Limb (tissue), 2 donors: ENCODE measurements at regions not wholly inside any gene's neighbourhood (a gene's known extent, or its start where the extent isn't known, plus 50 kb on each side); places are given as distances from the start of the nearest gene placed in this dataset.

Source experiments
- DNase-seq, 2 donors: peaks; one replicate each; pipeline ENCODE4 v3.0.0-alpha.2; 2016; ENCODE audit errors: extremely low spot score in 2 of 2

DNA sequence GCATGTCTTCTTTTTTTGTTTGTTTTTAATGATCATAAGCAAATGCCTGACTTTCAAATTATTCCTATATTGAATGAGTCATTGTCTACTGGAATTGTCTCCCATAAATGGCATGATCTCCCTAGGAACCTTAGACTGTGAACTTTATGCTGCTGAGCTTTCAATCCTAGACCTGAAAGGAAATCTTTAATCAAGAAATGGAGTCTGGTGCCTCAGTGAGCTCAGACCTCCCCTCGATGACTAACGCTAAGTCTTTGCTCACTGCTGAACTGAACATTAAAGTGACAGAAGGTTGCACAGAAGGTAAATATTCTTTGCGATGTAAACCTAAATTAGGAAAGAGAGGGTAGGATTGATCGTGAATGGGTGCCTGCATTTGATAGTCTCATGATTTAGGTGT lies 745.2 kb upstream of the WWC1 start:
- DNase-seq, result no peak

DNA sequence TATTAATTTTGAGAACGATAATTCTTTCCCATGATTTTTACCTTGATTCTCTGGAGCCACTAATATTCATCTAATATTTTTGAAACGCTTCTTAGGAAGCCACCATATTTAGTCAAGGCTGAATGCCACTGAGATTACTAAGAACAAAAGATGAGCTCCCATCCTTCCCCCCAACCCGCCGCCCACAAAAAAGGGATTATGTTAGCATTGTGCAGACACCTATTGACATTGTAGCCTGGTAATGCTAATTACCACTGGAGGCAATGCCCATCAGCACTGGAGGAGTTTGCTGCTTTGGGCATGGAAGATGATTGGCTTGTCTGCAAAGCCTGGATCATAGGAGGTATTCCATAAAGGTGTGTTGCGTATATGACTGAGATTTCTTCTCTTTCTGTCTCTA lies 739.1 kb upstream of the WWC1 start:
- no peak for DNase-seq

DNA sequence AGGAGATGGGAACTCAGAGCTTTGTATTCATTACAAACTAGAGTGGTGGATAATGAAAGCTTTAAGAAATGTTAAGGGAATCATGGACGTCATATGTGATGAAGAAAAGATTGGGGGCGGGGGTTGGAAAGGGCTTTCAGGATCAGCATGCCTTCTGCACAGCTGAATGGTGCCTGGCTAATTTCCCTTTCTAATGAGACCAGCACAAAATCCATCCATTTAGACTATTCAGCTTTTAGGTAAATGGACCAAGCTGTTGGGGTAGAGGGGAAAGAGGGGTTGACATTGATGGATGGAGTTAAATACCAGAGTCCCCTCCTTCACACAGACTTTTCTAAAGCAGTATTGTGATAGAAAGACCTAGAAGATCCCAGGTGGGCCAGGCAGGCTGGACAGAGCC lies 737.9 kb upstream of the WWC1 start:
- DNase-seq, result no peak

DNA sequence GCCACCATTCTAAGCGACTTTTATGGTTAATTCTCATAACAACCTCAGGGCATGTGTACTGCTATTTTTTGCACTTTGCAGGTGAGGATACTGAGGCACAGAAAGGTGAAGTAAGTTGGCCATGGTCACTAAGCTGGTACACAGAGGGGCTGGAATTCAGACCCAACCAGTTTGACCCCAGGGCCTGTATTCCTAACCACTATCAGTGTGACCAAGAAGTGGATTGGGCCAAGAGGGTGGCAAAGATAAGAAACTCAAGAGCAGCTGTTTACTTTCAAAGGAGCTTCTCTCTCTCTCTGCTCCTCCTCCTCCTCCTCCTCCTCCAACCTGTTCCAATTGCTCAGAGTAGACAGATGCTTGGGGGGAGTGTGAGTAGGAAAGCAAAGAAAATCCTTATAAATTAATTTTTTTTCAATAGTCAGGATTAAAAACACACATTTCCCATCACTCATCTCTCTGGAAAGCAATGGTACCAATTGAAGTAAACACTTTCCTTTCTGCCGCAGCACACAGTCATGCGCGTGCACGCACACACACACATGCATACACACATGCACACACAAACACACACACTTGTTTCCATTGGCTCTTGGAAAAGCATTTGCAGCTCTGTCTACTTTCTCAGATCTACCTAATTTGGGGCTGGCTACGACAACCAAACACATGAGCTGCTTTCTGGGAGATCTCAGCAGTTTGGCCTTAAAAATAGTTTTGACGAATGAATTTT lies 736.7 kb upstream of the WWC1 start:
- no peak for DNase-seq

DNA sequence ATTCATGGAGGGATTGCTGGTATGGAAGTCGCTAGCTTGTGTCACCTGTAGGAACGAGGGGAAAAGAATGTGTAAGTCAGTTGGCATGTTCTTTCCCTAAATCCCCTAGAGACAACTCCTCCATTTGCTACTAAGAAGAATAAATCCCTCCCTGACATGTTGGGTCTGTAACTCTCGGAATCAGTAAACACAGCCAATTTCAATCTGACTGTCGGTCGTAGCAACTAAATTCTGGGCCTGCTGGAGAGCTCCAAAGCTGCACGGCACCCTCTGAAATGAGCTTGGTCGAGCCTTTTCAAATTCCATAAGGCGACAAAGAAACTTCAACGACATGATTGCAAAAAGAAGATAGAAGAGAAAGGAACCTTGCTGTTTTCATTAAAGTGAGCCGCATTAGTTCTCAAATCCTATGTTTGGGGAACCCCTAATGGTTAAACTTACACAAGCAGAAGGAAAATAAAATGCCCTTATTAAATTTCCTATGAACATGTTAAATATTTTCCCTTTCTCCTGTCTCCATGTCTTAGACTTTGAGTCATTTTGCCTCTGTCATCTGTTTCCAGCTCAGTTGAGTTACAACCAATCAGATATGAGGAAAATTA lies 735.8 kb upstream of the WWC1 start:
- DNase-seq, result no peak

DNA sequence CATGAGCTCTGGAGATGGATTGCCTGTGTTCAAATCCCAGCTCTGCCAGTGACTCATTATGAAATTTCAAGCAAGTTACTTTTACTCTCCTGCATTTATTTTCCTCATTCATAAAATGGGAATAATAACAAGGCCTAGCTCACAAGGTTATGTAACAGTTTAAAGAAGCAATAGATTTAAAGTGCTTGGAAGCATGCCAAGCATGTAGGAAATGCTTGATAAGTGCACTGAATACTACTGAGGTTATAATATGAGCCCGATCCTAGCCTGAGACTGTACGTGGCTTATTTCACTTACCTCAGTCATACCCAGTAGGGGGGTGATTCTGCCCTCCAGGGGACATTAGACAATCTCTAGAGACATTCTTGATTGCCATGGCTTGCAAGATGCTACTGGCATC lies 734.1 kb upstream of the WWC1 start:
- DNase-seq, result no peak

DNA sequence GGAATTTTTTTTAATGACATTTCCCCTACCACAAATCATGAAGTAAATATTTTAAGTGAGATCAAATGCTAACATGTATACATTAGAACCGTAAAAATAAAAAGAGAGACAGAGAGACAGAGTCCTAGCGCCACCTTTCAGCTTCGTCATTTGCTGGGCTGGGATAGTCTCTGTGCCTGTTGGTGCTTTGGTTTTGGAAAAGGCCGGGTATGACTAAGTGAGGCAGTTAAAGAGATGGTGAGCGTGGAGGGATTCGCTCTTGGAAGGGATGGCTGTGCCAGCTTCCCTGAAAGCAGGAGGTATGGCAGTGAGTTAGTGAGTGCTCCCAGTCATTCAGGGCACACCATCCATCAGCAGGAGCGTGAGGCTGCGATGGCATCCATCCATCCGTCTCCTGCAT lies 729.6 kb upstream of the WWC1 start:
- no peak for DNase-seq

DNA sequence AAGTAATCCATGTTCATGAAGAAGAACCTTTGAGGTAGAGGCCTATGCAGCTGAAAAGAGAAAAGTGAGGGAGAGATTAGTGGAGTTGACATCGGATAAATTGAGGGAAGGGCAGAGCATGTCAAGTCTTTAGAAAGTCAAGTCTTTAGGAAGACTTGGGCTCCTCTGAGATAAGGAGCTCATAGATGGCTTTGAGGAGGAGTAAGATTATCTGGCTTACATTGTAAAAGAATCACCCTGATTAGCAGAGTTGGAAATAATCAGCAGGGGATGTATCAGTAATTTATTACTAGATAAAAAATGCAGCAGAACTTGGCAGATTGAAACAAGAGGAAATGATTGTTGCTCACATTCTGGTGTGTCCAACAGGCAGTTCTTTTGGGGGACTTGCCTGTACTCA lies 727.2 kb upstream of the WWC1 start:
- DNase-seq, result no peak

DNA sequence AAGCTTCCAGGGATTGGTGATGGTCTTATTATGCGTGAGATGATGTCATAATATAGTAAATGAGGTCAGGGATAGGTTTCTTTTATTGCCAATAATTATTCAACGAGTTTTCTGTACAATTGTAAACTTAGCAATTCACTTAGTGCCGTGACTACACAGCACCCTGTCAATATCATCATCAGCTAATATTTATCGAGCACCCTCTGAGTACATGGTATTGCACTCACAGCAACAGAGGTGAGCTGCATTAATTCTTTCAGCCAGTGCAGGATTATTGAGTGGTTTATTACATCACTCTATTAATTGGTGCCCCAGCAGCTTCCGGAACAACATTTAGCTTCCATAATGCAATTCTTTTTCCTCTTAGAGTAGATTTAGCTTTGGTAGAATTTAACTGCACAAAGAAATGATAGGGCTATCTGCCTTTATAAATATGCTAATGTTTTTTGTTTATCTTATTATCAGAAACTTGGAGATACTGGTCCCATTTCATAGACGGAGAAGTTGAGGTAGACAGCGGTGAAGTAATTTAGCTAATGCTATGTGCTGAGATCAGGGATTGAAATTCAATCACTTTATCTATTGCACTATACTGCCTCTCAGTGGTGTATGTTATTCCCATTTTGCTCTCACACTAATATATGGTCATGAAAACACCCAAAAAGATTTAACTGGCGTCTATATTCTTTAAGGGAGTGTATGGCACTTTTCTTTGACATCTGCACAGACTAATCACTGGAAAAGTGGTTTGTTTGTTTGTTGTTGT lies 726.1 kb upstream of the WWC1 start:
- DNase-seq, result no peak

DNA sequence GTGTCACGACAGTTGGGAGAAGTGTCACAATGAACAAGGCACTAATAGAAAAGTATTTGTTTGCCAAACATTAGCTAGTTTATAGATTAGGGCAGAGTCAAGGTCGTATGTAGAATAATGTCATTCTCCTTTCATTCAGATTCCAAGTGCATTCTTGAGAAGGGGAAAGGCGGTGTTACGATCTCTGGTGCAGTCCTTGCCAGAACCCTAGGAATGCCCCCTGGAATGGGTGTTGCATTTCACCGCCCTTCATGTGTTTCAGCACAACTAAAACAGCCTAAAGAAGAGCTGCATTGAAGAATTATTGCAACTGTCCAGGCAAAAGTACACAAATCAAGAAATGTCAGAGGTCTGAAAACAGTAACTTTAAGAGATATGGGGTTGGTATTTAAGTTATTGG lies 721.0 kb upstream of the WWC1 start:
- no peak for DNase-seq

DNA sequence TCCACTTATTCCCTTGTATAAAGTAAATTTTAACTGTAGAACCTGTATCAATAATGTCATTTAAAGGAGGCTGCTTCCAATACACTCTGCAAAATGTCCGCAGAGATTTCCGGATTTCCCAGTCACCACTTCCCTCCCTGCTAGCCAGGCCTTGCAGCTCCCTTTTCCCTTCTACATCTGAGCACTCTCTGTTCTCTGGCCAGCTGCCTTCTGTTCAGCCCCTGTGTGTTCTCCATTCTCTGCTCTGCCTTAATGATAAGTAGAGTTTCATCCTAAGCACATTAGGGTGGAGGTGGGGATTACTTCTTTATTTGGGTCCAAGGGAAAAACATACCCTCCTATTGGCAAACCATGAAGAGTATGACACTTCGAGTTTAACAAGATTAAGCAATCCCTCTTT lies 719.6 kb upstream of the WWC1 start:
- DNase-seq, result no peak

DNA sequence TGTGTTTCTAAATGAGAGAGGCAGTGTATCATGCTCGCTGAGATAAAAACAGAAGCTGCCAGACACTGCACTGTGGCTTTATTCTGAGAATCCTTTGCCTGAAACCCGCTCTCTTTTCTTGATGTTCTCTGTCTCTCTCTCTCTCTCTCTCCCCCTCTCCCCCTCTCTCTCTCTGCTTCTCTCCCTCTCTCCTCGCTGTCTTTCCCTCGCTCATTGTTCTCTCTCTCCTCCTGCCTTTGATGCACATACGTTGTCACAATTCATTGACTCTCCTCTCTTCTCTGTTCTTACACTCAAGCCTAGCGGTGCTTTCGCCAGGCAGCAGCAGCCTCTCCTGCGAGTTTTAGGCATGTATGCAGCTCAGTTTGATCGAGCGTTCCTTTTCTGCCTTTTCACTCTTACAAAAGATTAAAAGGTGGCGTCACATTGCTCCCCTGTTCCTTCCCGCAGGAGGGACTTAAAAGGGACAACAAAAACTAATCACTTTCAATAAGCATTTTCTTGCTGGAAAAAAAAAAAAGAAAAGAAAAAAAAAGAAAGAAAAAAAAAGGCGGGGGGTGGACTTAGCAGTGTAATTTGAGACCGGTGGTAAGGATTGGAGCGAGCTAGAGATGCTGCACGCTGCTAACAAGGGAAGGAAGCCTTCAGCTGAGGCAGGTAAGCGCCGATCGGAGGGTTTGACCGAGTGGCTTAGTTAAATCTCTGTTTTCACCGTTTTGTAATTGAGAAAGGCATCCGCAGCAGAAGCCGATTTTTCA lies 717.9 kb upstream of the WWC1 start:
- peak; percentile 57 to 71 for DNase-seq

DNA sequence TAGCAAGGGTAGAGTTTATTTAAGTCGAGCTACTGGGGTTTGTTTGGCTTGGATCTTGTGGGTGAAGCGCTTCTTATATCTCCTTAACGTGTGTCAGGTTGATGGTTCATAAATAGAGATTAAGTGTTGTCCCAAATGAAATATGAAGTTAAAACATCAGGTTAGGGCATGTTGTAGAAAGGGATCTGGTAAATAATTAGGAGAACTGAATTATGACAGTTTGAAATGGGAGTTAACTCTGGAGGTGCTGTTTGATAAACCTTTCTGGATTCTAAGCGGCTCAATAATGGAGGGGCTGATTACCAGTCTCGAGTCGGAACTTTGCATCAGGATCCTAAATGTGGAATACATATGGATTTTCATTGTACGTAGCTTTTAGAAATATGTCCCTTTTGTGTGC lies 717.0 kb upstream of the WWC1 start:
- DNase-seq, result no peak

DNA sequence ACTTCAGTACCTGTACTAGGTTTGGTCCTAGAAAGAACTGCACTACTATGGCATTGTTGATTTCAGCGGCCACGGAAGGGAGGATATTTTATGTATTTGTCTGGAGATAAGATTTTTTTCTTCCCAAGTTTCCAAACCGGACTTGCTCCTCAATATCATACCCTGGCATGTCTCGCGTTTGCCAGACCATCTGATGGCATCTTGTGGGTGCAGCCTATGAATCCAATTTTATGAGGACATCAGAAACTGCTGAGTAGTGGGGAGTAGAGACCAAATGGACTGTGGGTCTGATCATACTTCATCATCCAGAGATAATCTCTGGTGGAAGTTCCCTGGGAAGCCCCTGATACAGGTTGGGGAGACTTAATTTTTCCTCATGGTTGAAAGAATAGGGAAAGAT lies 716.1 kb upstream of the WWC1 start:
- no peak for DNase-seq

DNA sequence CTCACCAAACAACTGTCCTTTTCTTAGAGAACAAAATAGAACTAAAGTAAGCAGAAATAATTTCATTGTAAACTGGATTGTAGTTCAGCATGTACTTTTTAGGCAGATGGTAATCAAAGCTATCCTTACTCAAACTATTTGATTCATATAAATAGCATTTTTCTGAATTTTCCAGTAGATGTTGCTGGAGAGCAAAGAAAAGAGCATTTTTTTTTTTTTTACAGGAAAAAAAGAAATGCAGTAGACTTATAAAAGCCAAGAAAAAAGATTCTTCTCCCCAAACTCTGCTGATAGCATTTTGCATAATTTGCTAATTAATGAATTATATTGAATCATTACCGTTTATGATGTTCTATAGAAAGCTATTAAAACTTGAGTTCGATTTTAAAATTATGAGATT lies 715.3 kb upstream of the WWC1 start:
- DNase-seq, result no peak

DNA sequence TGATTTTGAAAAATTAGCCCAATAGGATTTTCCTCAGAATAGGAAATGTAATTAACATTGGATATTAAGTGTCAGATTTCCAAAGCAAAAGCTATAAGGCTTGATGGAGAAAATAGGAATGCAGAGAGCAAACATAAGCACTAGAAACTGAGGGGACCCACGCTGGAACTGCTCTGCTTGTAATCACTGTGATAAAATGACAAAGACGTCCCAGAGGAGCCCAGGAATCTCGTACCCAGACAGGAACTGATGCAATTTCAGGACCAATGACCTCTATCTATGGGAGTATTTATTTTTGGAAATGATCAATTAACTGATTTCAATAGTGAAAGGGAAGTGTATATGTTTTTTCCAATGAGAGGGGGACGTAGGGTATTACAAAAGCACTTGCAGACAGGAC lies 714.5 kb upstream of the WWC1 start:
- no peak for DNase-seq

DNA sequence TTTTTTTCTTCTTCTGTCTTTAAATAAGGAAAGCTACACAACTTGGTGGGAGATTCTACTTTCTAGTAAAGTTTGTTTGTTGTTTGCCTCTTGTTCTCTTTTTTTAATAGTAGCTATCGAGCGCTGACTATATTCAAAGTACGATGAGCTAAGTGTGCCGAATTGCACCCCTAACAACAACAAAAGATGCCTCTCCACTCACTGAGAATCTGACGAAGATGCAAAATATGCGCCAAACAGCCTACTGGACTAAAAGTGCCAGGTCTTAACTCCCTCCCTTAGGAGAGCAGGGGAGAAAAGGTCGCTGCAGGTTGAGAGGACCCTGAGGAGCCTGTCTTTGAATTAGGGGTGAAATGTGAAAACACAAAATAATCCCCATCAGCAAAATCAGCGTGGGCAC lies 713.8 kb upstream of the WWC1 start:
- DNase-seq, result no peak

DNA sequence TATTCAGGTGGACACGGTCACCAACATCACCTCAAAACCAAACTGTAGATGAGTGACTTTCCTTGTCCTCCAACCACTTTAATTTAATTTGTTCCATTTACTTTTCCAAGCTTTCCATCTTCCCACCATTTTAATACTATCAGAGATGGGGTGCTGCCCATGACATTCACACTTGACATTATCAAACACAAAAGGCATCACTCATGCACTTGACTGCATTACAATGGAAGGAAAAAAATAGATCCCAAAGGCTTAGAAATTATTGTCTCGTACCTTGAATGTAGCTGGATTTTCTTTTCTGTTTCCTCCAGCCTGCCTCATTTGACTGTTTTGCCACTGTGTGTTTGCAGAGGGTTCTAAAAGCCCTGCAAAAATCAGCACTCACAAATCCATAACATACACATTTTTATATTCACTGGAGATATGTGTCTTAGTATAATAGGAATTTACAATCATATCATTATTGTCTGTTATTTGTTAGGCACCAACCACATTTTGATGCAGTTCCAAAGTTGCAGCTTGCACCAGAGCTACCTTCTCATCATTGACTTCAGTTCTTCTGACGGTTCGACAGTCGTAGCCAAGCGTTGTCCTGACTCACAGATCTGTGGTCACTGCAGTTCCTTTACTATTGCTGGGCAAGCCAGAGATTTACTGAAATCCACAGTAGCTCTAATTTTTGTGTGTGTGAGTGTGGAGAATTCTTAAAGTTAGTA lies 712.3 kb upstream of the WWC1 start:
- no peak for DNase-seq

DNA sequence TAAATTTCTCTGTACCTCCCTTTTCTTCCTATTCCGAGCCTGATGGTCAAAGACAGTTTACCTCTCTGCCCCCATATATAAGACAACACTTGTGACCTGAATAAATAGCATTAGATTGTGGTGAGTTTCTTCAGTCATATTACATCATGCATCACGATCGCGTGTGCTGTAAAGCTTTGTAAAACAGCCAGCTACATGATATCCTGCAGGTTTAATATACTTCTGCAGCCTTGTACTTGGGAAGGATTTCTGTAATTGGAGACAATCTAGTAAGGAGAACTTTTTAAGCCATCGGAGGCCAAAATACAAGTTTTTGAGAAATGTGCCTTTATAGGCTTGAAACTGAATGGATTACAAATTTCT lies 711.8 kb upstream of the WWC1 start:
- no peak for DNase-seq

DNA sequence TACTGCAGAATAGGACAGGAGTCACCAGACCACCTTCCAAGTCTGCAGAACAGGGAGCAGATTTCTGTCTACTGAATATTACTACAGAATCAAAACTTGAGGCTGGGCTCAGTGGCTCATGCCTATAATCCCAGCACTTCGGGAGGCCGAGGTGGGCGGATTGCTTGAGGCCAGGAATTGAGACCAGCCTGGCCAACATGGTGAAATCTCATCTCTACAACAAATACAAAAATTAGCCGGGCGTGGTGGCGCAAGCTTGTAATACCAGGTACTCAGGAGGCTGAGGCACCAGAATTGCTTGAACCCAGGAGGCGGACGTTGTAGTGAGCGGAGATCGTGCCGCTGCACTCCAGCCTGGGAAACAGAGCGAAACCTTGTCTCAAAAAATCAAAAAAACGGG lies 710.8 kb upstream of the WWC1 start:
- DNase-seq, result no peak

DNA sequence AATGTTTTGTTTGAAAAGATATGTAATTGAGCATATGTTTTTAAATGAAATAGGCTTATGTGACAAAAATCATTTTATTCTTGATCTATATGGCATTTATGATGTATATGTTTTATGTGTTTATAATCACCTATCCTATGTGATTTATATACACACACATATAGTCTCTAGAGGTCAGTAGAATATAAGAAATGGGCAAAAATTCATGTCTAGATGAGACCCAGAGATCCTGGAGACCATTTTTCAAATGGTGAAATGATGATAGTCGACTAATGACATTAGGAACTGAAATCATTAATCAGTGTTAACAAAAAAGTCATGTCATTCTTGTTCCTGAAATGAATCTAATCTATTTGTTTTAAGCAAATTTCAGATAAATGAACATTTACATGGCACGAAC lies 709.2 kb upstream of the WWC1 start:
- peak in 1 of 2 donors; percentile 29 for DNase-seq

DNA sequence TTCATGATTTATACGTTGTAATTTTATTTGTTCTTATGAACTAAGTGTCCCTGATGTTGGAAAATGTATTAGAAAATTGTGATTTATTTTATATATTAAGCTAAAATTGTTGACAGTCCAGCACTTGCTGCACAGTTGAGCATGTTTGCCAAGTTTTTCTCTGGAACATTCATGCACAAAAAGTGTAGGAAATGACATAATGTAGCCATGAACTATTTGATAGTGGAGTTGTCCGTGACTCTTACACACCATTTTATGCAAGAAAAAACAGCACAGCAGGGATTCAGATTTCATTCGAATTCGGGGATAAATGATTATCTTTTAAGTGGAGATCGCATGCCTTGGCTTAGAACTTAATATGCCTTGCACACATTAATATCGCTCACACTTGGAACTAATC lies 708.6 kb upstream of the WWC1 start:
- peak in 1 of 2 donors; percentile 53 for DNase-seq
